Endothelial cell of umbilical vein (primary cell): ENCODE measurements at regions not wholly inside any gene's neighbourhood (a gene's known extent, or its start where the extent isn't known, plus 50 kb on each side); places are given as distances from the start of the nearest gene placed in this dataset.

Source experiments
- BruUV-seq: library from RNA; stranded (reverse); fragments of 400-500 nt; replicated peaks from 2 replicates; lab custom pipeline; 2021; lab: Mats Ljungman, UMichigan
- CTCF ChIA-PET: fragments of 300-600, 350-600 bp; sonication (Branson Sonifier 250); formaldehyde crosslinking; loops from one replicate; lab custom pipeline; 2021; ENCODE audit warnings: antibody characterized with exemption, inconsistent platforms; lab: Charles Lee
- POLR2A ChIA-PET: fragments of 300-600, 350-600 bp; sonication (Branson Sonifier 250); formaldehyde crosslinking; loops from one replicate; lab custom pipeline; 2021; ENCODE audit warnings: antibody characterized with exemption, inconsistent platforms; lab: Charles Lee
- DNase-seq: peaks from one replicate; pipeline ENCODE4 v3.0.0-alpha.2; 2011; ENCODE audit warnings: low read depth, low spot score
- FAIRE-seq: peaks from 2 replicates; lab custom pipeline; 2011; peaks lifted over from hg19 to GRCh38; lab: Jason Lieb, UNC
- H2AFZ ChIP-seq: 2 replicates; pipeline ENCODE4 v1.6.0; 2012; ENCODE audit warnings: low read depth, low read length, control low read depth, inconsistent platforms
- H3K27ac ChIP-seq: 2 replicates; pipeline ENCODE4 v1.5.1; 2011; ENCODE audit warnings: low read depth, mild to moderate bottlenecking, control low read depth, low read length, moderate library complexity; ENCODE audit not compliant: insufficient read depth
- H3K27me3 ChIP-seq, 2 experiments: 2 replicates each; pipeline versions ENCODE4 v1.6.0 to v1.6.1; 2011; ENCODE audit warnings: low read length in 2 of 2, mixed read lengths in 1 of 2; ENCODE audit not compliant: control insufficient read depth in 2 of 2, insufficient read depth in 2 of 2
- H3K36me3 ChIP-seq, 2 experiments: 2 replicates in 1 of 2; 3 replicates in 1 of 2; pipeline ENCODE4 v1.5.1; 2011; ENCODE audit warnings: low read length in 2 of 2, mild to moderate bottlenecking in 1 of 2, moderate library complexity in 1 of 2; ENCODE audit not compliant: control insufficient read depth in 2 of 2, insufficient read depth in 2 of 2; ENCODE audit errors: extremely low read depth in 1 of 2
- H3K4me1 ChIP-seq: 3 replicates; pipeline ENCODE4 v1.5.1; 2011; ENCODE audit warnings: mild to moderate bottlenecking, low read length; ENCODE audit not compliant: control insufficient read depth, insufficient read depth; ENCODE audit errors: extremely low read depth
- H3K4me2 ChIP-seq: 2 replicates; pipeline ENCODE4 v1.6.1; 2011; ENCODE audit warnings: low read length, control low read depth, mixed read lengths; ENCODE audit not compliant: insufficient read depth
- H3K4me3 ChIP-seq, 3 experiments: fragments of 200-600 bp in 1 of 3; sonication (generic), shearing (Covaris generic) in 1 of 3; replicated peaks in 1 of 3; 2 replicates each; pipeline ENCODE4 v1.5.1; 2011 to 2016; ENCODE audit warnings: control low read depth in 3 of 3, low read length in 3 of 3, mild to moderate bottlenecking in 2 of 3, inconsistent platforms in 1 of 3, low read depth in 1 of 3, moderate library complexity in 1 of 3; ENCODE audit not compliant: insufficient read depth in 1 of 3
- H3K79me2 ChIP-seq: 2 replicates; pipeline ENCODE4 v1.6.0; 2012; ENCODE audit warnings: low read length, inconsistent platforms; ENCODE audit not compliant: control insufficient read depth, insufficient read depth
- H3K9ac ChIP-seq: replicated peaks from 2 replicates; pipeline ENCODE3; 2011; ENCODE audit warnings: low read length, control low read depth; ENCODE audit not compliant: insufficient read depth; ENCODE audit errors: extremely low read depth
- H3K9me1 ChIP-seq: replicated peaks from 3 replicates; pipeline ENCODE4 v1.6.0; 2011; ENCODE audit warnings: mild to moderate bottlenecking, low read length; ENCODE audit not compliant: control insufficient read depth, insufficient read depth; ENCODE audit errors: extremely low read depth
- H3K9me3 ChIP-seq: replicated peaks from 2 replicates; pipeline ENCODE4 v1.5.1; 2012; ENCODE audit warnings: low read length, inconsistent platforms; ENCODE audit not compliant: control insufficient read depth, insufficient read depth
- H4K20me1 ChIP-seq: replicated peaks from 2 replicates; pipeline ENCODE3; 2011; ENCODE audit warnings: mild to moderate bottlenecking, low read length; ENCODE audit not compliant: control insufficient read depth, insufficient read depth; ENCODE audit errors: extremely low read depth
- CTCF ChIP-seq, 2 donors: IDR thresholded peaks; 1 replicate in 1 of 2; 2 replicates in 1 of 2; pipeline ENCODE4 v1.5.1; 2011; ENCODE audit warnings: low read length in 2 of 2, mild to moderate bottlenecking in 2 of 2, moderate library complexity in 2 of 2, control low read depth in 1 of 2, inconsistent platforms in 1 of 2, low read depth in 1 of 2; ENCODE audit not compliant: insufficient read depth in 1 of 2; ENCODE audit errors: extremely low read depth in 1 of 2
- EZH2 ChIP-seq: IDR thresholded peaks from 2 replicates; pipeline ENCODE4 v1.6.1; 2012; ENCODE audit warnings: borderline replicate concordance, low read depth, mild to moderate bottlenecking, moderate library complexity, low read length, inconsistent platforms; ENCODE audit not compliant: severe bottlenecking
- FOS ChIP-seq: IDR thresholded peaks from 2 replicates; pipeline ENCODE4 v1.6.1; 2011; ENCODE audit warnings: mild to moderate bottlenecking, low read length, moderate library complexity, borderline replicate concordance; ENCODE audit not compliant: insufficient read depth
- GATA2 ChIP-seq: IDR thresholded peaks from 2 replicates; pipeline ENCODE4 v1.7.0; 2011; ENCODE audit warnings: low read depth, mild to moderate bottlenecking, moderate library complexity, mixed read lengths, low read length; ENCODE audit not compliant: insufficient read length, insufficient read depth
- JUN ChIP-seq: IDR thresholded peaks from 2 replicates; pipeline ENCODE4 v1.6.1; 2011; ENCODE audit warnings: borderline replicate concordance, low read depth; ENCODE audit not compliant: insufficient read length, insufficient read depth
- MAX ChIP-seq: IDR thresholded peaks from 2 replicates; pipeline ENCODE4 v1.6.1; 2011; ENCODE audit not compliant: insufficient read depth, insufficient read length
- MYC ChIP-seq: IDR thresholded peaks from one replicate; pipeline ENCODE4 v1.6.1; 2011; ENCODE audit warnings: mild to moderate bottlenecking, low read depth, low read length
- POLR2A ChIP-seq: IDR thresholded peaks from 2 replicates; pipeline ENCODE4 v1.6.1; 2012; ENCODE audit warnings: low read depth, mild to moderate bottlenecking, control low read depth, low read length
- POLR2AphosphoS5 ChIP-seq: IDR thresholded peaks from 2 replicates; pipeline ENCODE4 v1.6.1; 2012; ENCODE audit warnings: low read depth, mild to moderate bottlenecking, control low read depth, low read length, moderate library complexity; ENCODE audit not compliant: insufficient read depth
- dilution Hi-C: fragments of 300-500 bp; cut with MboI; formaldehyde crosslinking; loops from one replicate; pipeline ENCODE4 v1.15.0; 2019; ENCODE audit warnings: low sequenced_read_pairs; ENCODE audit not compliant: extremely low pct_ligation_motif_present
- intact Hi-C: fragments of 100-400 bp; cut with micrococcal nuclease; formaldehyde crosslinking; loops from one replicate; pipeline ENCODE4 v1.10.0; 2022

- BruUV-seq = no TSS peak
- Histone ChIP-seq H3K9ac (no peak overlapping the region), H4K20me1 (no peaks in the 10 kb centered on the region), H3K27ac (no peak overlapping the region), H3K36me3 (no peaks in the 10 kb centered on the region), H3K9me3 (no peaks in the 10 kb centered on the region), H3K79me2 (no peaks in the 10 kb centered on the region), H3K4me3 (no peak overlapping the region), H3K4me1 (no peaks in the 10 kb centered on the region), H3K4me2 (no peak overlapping the region), H3K9me1 (no peaks in the 10 kb centered on the region), H2AFZ (no peak overlapping the region), H3K27me3 (no peaks in the 10 kb centered on the region)
- TF ChIP-seq POLR2A = no peak
- TF ChIP-seq MAX = no peak
- TF ChIP-seq MYC = no peak
- no peak for TF ChIP-seq EZH2
- TF ChIP-seq POLR2AphosphoS5 = no peak
- TF ChIP-seq GATA2 = no peak
- TF ChIP-seq JUN = no peak
- no peak for TF ChIP-seq CTCF (IDR thresholded peaks at IDR 0.05; ENCODE audit: extremely low read depth in 1 of 2, insufficient read depth in 1 of 2, low read depth in 1 of 2, low read length in 2 of 2)
- no peak for TF ChIP-seq FOS
- POLR2A ChIA-PET = no interaction called here
- intact Hi-C loops = no loop called here
- CTCF ChIA-PET = interaction anchor here (1.0 to 1.4 kb wide), 3 partner anchors 9 to 17 kb away, joined by 3 read pairs; no protein-coding TSS in a partner anchor
- FAIRE-seq = no peak
- dilution Hi-C loops = no loop called here
- no peak for DNase-seq
Observed at GRCh38 chr12:92614502-92614901, 88.3 kb upstream of the PLEKHG7 start.
